22Rv1 (cell line): ENCODE measurements at regions not wholly inside any gene's neighbourhood (a gene's known extent, or its start where the extent isn't known, plus 50 kb on each side); places are given as distances from the start of the nearest gene placed in this dataset.

Experiments
- H3K27ac ChIP-seq: fragments of 450-650 bp; 2 replicates; pipeline ENCODE4 v1.5.1; 2017
- ZFX ChIP-seq: fragments of 450-650 bp; IDR thresholded peaks from 2 replicates; pipeline ENCODE4 v1.6.1; 2017; ENCODE audit warnings: antibody characterized with exemption, borderline replicate concordance
- TF ChIP-seq, protein P1 (sequence below): fragments of 450-650 bp; IDR thresholded peaks from 2 replicates; pipeline ENCODE4 v1.5.1; 2017; ENCODE audit warnings: mild to moderate bottlenecking

DNA sequence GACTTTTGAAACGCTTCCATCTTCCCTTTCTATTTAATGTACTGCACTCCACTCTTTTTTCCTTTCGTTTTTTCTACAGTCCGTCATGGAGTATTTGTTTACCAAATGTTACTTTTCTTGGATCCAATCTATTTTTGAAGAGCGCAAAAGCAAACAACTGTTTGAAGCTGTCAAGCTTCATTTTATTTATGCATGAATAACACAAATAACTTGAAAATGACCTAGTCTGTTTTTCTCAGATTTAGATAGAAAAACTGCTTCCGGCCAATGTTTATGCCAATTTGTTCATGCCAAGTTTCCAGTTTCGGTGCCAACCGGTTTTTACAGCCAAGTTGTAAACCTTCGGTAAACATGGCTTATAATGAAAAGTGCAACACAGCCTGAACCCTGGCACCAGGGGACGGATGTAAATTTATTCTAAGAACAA is 150.9 kb upstream of the KLF6 start:
- TF ChIP-seq ZFX = no peak
- H3K27ac ChIP-seq = peak overlapping the region; percentile 43

DNA sequence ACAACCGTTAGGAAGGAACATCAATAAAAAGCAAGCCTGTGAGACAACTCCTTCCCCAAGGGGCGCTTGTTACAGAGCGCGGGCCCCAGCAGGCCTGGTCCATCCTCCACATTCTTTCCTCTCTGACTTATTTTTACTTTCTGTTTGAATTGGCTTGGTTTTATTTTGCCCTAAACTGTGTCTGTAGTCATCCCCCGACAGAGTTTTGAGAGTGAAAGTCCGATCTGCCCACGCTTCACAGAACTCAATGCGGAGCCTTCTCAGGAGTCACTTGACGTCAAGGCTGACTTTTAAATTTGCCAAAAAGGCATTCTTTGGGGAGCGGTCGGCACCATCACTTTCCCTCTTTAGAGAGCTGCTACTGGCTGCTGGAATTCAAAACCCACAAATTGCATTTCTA is 150.1 kb upstream of the KLF6 start:
- TF ChIP-seq, protein P1, sequence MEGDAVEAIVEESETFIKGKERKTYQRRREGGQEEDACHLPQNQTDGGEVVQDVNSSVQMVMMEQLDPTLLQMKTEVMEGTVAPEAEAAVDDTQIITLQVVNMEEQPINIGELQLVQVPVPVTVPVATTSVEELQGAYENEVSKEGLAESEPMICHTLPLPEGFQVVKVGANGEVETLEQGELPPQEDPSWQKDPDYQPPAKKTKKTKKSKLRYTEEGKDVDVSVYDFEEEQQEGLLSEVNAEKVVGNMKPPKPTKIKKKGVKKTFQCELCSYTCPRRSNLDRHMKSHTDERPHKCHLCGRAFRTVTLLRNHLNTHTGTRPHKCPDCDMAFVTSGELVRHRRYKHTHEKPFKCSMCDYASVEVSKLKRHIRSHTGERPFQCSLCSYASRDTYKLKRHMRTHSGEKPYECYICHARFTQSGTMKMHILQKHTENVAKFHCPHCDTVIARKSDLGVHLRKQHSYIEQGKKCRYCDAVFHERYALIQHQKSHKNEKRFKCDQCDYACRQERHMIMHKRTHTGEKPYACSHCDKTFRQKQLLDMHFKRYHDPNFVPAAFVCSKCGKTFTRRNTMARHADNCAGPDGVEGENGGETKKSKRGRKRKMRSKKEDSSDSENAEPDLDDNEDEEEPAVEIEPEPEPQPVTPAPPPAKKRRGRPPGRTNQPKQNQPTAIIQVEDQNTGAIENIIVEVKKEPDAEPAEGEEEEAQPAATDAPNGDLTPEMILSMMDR = no peak
- TF ChIP-seq ZFX = no peak
- no peak overlapping the region; the same call in 1 of the 2 replicates for H3K27ac ChIP-seq

DNA sequence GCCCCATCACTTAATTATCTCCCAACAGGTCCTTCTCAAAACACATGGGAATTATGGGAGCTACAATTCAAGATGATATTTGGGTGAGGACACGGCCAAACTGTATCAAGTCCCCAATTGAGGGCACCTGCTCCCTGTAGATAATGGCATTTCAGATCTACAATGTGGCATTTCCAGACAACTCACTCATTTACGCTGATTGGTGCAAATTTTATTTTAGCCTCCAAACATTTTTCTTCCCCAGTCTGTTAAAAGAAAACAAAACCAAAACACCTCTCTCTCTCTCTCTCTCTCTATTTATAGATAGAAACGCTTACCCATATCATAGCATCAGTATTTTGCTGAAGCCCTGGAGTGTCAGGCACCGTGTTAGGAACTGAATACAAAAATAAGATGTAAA is 148.7 kb upstream of the KLF6 start:
- no peak for TF ChIP-seq ZFX
- TF ChIP-seq, protein P1 = no peak
- no peak overlapping the region for H3K27ac ChIP-seq

DNA sequence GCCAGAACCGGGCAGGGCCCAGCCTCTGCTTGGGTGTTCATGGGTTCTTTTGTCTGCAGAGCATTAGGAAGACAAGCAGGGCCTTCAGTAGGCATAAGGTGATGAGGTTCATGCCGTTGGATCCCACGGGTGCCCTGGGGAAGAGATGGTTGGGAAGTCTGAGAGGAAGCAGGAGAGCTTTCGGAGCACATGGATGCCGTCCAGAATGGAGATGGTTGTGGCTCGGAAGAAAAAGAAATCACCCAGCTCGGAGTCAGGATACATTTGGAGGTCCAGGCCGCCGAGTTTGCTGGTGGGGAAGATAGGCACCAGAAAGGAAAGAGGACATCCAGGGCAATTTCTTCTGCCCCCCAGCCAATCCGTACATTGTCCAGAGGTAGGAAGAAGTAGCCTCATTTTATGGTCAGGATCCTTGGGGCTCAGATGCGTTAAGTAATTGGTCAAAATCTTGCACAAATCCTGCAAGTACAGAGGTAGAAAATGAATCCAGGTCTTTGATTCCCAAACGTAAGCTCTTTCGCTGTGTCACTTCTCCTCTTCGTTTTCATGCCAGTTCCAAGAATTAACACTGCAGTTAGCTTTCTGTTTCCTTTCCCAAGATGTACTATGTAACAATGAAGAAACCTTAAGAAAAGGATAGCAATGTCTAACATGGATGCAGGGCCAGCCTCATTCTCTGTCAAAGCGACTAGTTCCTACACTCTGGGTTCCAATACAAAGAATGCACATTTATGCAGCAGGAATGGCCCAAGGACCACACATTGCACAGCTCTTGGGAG is 147.8 kb upstream of the KLF6 start:
- TF ChIP-seq, protein P1 = no peak
- no peak for TF ChIP-seq ZFX

DNA sequence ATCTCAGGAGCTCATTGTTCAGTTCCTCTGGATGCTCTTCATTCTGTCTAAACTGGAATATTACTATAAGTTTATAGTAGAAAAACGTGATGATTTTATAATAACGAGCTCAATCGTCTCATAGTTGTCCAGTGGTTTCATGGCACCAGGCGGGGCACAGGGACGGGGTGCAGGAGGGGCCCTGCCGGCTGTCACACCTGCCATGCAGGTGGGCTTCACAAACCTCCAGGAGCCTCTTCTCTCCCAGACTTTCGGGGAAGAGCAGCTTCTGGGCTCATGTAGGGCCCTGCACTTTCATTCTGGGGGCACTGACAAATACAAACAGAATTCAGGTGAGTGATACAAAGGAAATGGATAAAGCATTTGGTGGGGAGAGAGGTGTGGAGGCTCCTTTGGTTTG is 146.9 kb upstream of the KLF6 start:
- no peak for TF ChIP-seq ZFX
- TF ChIP-seq, protein P1 = no peak
- no peak overlapping the region for H3K27ac ChIP-seq

More for the DNA sequence above, 147.8 kb upstream of the KLF6 start:
- no peak overlapping the region for H3K27ac ChIP-seq

DNA sequence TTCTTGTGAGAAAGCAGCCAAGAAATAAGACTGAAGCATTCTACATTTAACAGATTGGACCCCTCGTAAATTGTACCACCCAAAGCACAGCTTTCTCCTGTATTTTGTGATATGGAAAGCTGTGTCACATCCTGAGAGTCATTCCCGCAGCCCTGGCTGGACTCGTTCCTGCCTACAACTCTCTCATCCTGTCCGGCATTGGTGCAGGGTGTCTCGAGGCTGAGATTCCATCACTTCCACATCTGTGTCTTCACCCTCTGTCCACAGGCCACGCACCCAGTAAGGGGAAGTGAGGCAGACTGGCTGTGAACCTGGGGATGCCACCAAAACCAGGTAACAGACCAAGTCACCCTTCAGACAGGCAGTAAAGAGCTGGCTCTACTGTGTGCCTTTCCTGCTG is 146.2 kb upstream of the KLF6 start:
- H3K27ac ChIP-seq = no peak overlapping the region
- TF ChIP-seq, protein P1 = no peak
- no peak for TF ChIP-seq ZFX

DNA sequence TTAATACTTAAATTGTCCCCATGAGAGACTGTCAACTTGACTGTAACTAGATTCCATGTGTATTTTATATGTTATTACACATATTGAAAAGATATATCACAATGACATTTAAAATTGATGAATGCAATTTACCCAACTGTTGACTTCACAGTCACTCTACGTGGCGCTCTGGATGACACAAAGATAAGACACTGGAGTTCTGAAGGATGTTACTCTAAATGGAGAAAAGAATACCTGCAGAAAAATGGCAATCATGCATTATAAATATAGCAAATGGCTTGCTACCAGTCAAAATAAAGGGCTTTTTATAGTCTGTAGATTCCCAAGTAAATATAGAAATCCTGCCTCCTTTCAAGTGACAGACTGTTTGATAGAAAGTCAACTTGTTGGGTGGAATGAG is 143.6 kb upstream of the KLF6 start:
- TF ChIP-seq, protein P1 = no peak
- no peak for TF ChIP-seq ZFX
- H3K27ac ChIP-seq = no peak overlapping the region

DNA sequence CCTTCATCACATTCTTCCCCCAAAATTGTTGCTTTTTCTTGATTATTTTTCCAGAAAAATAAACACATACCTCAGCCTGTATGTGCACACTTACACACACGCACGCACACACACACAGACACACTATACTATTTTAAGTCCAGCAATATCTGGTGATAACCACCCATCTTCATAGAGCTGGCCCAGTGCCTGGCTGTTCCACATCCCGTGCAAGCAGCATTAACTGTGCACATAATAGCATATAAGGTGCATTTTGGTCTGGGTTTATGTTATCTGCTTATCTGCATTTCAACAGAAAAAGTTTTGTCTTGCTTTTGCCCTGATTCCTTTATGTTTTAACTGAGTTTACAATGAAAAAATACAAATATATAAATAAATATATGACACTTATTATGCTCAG is 143.1 kb upstream of the KLF6 start:
- TF ChIP-seq, protein P1 = no peak
- no peak for TF ChIP-seq ZFX
- no peak overlapping the region for H3K27ac ChIP-seq
